AG04449 (cell line): ENCODE measurements at regions not wholly inside any gene's neighbourhood (a gene's known extent, or its start where the extent isn't known, plus 50 kb on each side); places are given as distances from the start of the nearest gene placed in this dataset.

ENCODE experiments used
- CTCF ChIA-PET: fragments of 350-600 bp; formaldehyde crosslinking; extraction: SDS; loops from one replicate; lab custom pipeline; 2021; ENCODE audit warnings: antibody characterized with exemption; lab: Yijun Ruan, JAX
- POLR2A ChIA-PET: fragments of 400-600, 350-600 bp; formaldehyde crosslinking; extraction: SDS; loops from one replicate; lab custom pipeline; 2020; ENCODE audit warnings: antibody characterized with exemption, inconsistent platforms; lab: Yijun Ruan, JAX
- DNase-seq: peaks from one replicate; pipeline ENCODE4 v3.0.0-alpha.2; 2010; ENCODE audit warnings: low read depth, low spot score
- H3K4me3 ChIP-seq: 2 replicates; pipeline ENCODE4 v1.5.1; 2011; ENCODE audit warnings: low read depth, mild to moderate bottlenecking, control low read depth, low read length
- CTCF ChIP-seq: IDR thresholded peaks from one replicate; pipeline ENCODE4 v1.5.1; 2011; ENCODE audit warnings: mild to moderate bottlenecking, moderate library complexity, low read length, control low read depth, inconsistent platforms; ENCODE audit not compliant: insufficient read depth; ENCODE audit errors: missing control alignments

DNA sequence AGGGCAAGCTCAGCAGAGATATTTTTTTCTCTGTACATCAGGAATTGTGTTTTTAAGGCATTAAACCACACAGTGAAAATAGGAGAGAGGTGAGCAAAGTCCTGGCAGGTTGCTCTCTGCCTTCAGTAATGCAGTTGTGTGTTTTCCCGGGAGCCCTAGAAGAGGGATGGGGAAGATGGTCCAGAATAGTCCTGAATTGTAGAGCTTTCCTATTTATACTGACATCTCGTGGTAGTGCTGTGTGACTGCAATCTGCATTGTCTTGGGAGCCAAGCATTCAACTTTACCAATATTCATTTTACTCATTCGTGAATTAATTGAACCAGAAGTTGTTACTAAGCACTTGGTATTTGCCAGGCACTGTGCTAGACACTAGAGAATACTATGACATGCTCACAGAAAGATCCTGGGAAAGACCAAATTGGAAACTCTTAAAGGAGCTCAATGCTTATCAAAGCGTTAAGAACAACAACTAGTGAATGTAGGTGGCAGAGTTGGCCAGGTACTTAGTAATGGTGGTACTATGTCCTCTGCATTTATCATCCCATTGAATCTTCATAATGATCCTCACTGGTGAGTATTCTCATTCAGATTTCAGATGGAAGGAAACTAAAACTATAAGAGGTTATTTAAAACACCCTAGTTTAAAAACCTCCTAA, 214.6 kb downstream of the TRIB2 start:
- TF ChIP-seq CTCF: peak; percentile 74
- CTCF ChIA-PET: interaction anchor here (0.7 to 8.2 kb wide), 65 partner anchors 8 to 1109 kb away, joined by 3 to 181 read pairs (median 5); partner anchors contain the start of gene TRIB2
- POLR2A ChIA-PET: interaction anchor here (0.6 to 1.9 kb wide), 3 partner anchors 107 to 211 kb away, joined by 3 to 6 read pairs (median 3); no protein-coding TSS in a partner anchor

DNA sequence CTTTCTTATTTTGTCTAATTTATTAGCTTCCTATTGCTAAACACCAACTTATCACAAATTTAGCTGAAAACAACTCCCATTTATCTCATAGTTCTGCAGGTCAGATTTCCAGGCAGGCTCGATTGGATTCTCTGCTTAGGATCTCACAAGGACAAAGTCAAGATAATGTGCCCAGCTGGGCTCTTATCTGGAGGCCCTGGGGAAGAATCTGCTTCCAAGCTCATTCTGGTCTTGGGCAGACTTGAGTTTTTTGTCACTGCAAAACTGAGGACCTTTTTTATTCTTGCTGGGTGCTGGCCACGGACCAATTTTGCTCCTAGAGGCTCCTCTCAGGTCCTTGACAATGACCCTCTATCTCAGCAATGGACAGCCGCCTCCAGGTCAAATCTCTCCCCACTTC, 215.5 kb downstream of the TRIB2 start:
- DNase-seq: no peak
- TF ChIP-seq CTCF: no peak
- ChIA-PET POLR2A (interaction anchor here (1.9 kb wide), 1 partner anchor 212 kb away, joined by 6 read pairs; no protein-coding TSS in a partner anchor), CTCF (interaction anchor here (0.9 to 8.2 kb wide), 23 partner anchors 8 to 1101 kb away, joined by 3 to 181 read pairs (median 7); partner anchors contain the start of gene TRIB2)
- H3K4me3 ChIP-seq: no peak overlapping the region

More for the DNA sequence above, 214.6 kb downstream of the TRIB2 start:
- no peak for DNase-seq
- no peak overlapping the region for H3K4me3 ChIP-seq

- ChIA-PET POLR2A (no interaction called here), CTCF (interaction anchor here (0.5 to 8.2 kb wide), 6 partner anchors 10 to 219 kb away, joined by 3 to 181 read pairs (median 4); no protein-coding TSS in a partner anchor)
- no peak for DNase-seq
- no peak for TF ChIP-seq CTCF
- no peak overlapping the region for H3K4me3 ChIP-seq
These were observed 217.5 kb downstream of the TRIB2 start for GRCh38 chr2:12934146-12934756.

GRCh38 chr2:12935222-12935621, 218.5 kb downstream of the TRIB2 start:
- ChIA-PET CTCF (interaction anchor here (0.8 to 8.2 kb wide), 5 partner anchors 9 to 210 kb away, joined by 3 to 181 read pairs (median 4); no protein-coding TSS in a partner anchor), POLR2A (no interaction called here)
- DNase-seq: no peak
- H3K4me3 ChIP-seq: no peak overlapping the region
- no peak for TF ChIP-seq CTCF

- H3K4me3 ChIP-seq: no peak overlapping the region
- ChIA-PET POLR2A (no interaction called here), CTCF (interaction anchor here (0.7 to 2.2 kb wide), 5 partner anchors 8 to 215 kb away, joined by 3 to 5 read pairs (median 4); no protein-coding TSS in a partner anchor)
- DNase-seq: no peak
- TF ChIP-seq CTCF: no peak
These were observed 219.1 kb downstream of the TRIB2 start for GRCh38 chr2:12935796-12936195.

DNA sequence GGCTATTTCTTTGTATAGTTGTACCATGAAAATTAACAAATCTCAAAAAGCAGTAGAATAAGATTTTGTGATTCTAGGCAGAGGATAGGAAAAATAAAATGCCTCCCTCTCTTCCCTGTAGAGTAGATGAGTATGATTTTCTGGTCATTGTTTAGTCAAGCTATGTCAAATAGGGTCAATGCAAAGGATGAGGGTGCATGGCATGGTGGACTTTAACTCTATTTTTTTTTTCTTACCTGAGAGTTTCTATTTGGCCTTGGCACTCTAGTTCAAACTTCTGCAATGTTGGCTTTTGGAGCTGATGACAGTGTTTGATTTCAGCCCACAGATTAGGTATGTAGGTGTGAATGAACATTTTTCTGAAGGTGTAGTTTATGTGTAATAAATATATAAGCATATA, 224.5 kb downstream of the TRIB2 start:
- ChIA-PET POLR2A (no interaction called here), CTCF (interaction anchor here (2.4 kb wide), 1 partner anchor 10 kb away, joined by 12 read pairs; no protein-coding TSS in a partner anchor)

More for the DNA sequence above, 224.5 kb downstream of the TRIB2 start:
- DNase-seq: no peak
- no peak overlapping the region for H3K4me3 ChIP-seq
- no peak for TF ChIP-seq CTCF
